ENCODE measurements at regions not wholly inside any gene's neighbourhood (a gene's known extent, or its start where the extent isn't known, plus 50 kb on each side); places are given as distances from the start of the nearest gene placed in this dataset.

DNA sequence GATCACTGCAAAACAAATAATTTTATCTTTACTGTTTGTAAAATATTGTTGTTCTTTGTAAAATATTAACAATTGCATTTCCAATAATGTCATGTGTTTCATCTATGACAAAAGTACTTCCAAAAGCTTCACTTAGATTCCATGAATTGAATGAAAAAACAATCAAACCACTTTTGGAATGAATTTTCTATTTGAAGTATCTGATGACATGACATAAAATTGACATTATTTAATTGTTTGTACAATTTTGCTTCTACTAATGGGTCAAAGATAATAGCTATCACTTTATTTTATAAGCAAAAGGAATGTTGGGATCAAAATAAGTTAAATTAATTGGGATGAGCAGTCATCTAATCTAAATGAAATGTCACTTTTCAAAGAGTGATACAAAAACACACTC lies 684.3 kb downstream of the NR2F1-AS1 start:
- TF ChIP-seq REST (IDR thresholded peaks at IDR 0.05; ENCODE audit: insufficient replicate concordance, low read depth) (no peak), POLR2AphosphoS5 (IDR thresholded peaks at IDR 0.05; ENCODE audit: low read depth) (no peak), GABPA (IDR thresholded peaks at IDR 0.05; ENCODE audit: low read depth) (no peak)
- TF ChIP-seq, protein P1, sequence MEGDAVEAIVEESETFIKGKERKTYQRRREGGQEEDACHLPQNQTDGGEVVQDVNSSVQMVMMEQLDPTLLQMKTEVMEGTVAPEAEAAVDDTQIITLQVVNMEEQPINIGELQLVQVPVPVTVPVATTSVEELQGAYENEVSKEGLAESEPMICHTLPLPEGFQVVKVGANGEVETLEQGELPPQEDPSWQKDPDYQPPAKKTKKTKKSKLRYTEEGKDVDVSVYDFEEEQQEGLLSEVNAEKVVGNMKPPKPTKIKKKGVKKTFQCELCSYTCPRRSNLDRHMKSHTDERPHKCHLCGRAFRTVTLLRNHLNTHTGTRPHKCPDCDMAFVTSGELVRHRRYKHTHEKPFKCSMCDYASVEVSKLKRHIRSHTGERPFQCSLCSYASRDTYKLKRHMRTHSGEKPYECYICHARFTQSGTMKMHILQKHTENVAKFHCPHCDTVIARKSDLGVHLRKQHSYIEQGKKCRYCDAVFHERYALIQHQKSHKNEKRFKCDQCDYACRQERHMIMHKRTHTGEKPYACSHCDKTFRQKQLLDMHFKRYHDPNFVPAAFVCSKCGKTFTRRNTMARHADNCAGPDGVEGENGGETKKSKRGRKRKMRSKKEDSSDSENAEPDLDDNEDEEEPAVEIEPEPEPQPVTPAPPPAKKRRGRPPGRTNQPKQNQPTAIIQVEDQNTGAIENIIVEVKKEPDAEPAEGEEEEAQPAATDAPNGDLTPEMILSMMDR (IDR thresholded peaks at IDR 0.05; ENCODE audit: insufficient read depth, low read length), result no peak

Data from HL-60 (cell line).